IMR-90 (cell line): ENCODE measurements at regions not wholly inside any gene's neighbourhood (a gene's known extent, or its start where the extent isn't known, plus 50 kb on each side); places are given as distances from the start of the nearest gene placed in this dataset.

Experiments
- ATAC-seq: fragments of 200-7000 bp; cut with Tn5 transposase; 2 replicates; pipeline ENCODE4 v1.9.1; 2020; ENCODE audit warnings: low read depth, mild to moderate bottlenecking, moderate library complexity
- BruUV-seq: library from RNA; stranded (reverse); fragments of 400-500 nt; replicated peaks from 2 replicates; lab custom pipeline; 2021; lab: Mats Ljungman, UMichigan
- CTCF ChIA-PET: fragments of 300-600 bp; formaldehyde crosslinking; extraction: SDS; loops from one replicate; lab custom pipeline; 2021; ENCODE audit warnings: antibody characterized with exemption; lab: Yijun Ruan, JAX
- POLR2A ChIA-PET: fragments of 300-600 bp; sonication (Branson Sonifier 250); formaldehyde crosslinking; loops from one replicate; lab custom pipeline; 2022; ENCODE audit warnings: antibody characterized with exemption; ENCODE audit not compliant: unreplicated experiment; lab: Charles Lee
- DNase-seq: peaks from one replicate; pipeline ENCODE4 v3.0.0; 2013
- H2AFZ ChIP-seq: replicated peaks from 2 replicates; pipeline ENCODE3; 2013; ENCODE audit warnings: low read length, mild to moderate bottlenecking; ENCODE audit not compliant: poor library complexity
- H2AK5ac ChIP-seq: 2 replicates; pipeline ENCODE4 v1.6.1; 2013; ENCODE audit warnings: low read depth, low read length, inconsistent platforms
- H2AK9ac ChIP-seq: replicated peaks from 2 replicates; pipeline ENCODE3; 2013; ENCODE audit warnings: mild to moderate bottlenecking, low read depth, low read length, moderate library complexity; ENCODE audit not compliant: poor library complexity
- H2BK120ac ChIP-seq: 2 replicates; pipeline ENCODE4 v1.6.1; 2013; ENCODE audit warnings: low read depth, low read length, inconsistent platforms
- H2BK15ac ChIP-seq: 3 replicates; pipeline ENCODE4 v1.6.1; 2013; ENCODE audit warnings: low read depth, low read length, inconsistent platforms
- H2BK20ac ChIP-seq: 2 replicates; pipeline ENCODE4 v1.6.1; 2013; ENCODE audit warnings: low read depth, mild to moderate bottlenecking, inconsistent platforms, low read length, moderate library complexity
- H2BK5ac ChIP-seq: 2 replicates; pipeline ENCODE4 v1.6.1; 2013; ENCODE audit warnings: mild to moderate bottlenecking, low read depth, low read length, inconsistent platforms; ENCODE audit not compliant: poor library complexity, severe bottlenecking
- H3K14ac ChIP-seq: replicated peaks from 2 replicates; pipeline ENCODE4 v1.6.1; 2013; ENCODE audit warnings: low read depth, low read length, inconsistent platforms
- H3K18ac ChIP-seq: 2 replicates; pipeline ENCODE4 v1.6.1; 2013; ENCODE audit warnings: low read depth, low read length, control low read depth
- H3K23ac ChIP-seq: 2 replicates; pipeline ENCODE4 v1.6.1; 2013; ENCODE audit warnings: low read depth, low read length, inconsistent platforms
- H3K27ac ChIP-seq: 2 replicates; pipeline ENCODE4 v1.5.1; 2013; ENCODE audit warnings: mild to moderate bottlenecking, control low read depth, low read length; ENCODE audit not compliant: insufficient read depth
- H3K27me3 ChIP-seq: 2 replicates; pipeline ENCODE4 v1.6.1; 2013; ENCODE audit warnings: low read length; ENCODE audit not compliant: control insufficient read depth, insufficient read depth
- H3K36me3 ChIP-seq: 2 replicates; pipeline ENCODE4 v1.6.1; 2013; ENCODE audit warnings: low read length, mixed read lengths; ENCODE audit not compliant: control insufficient read depth, insufficient read depth
- H3K4ac ChIP-seq: 2 replicates; pipeline ENCODE4 v1.6.1; 2013; ENCODE audit warnings: low read depth, low read length, inconsistent platforms
- H3K4me1 ChIP-seq: 2 replicates; pipeline ENCODE4 v1.6.1; 2013; ENCODE audit warnings: low read length, mixed read lengths; ENCODE audit not compliant: control insufficient read depth, insufficient read depth
- H3K4me2 ChIP-seq: 2 replicates; pipeline ENCODE4 v1.6.1; 2013; ENCODE audit warnings: low read depth, mild to moderate bottlenecking, control low read depth, low read length, moderate library complexity
- H3K4me3 ChIP-seq: 2 replicates; pipeline ENCODE4 v1.5.1; 2013; ENCODE audit warnings: low read depth, mild to moderate bottlenecking, control low read depth, low read length, moderate library complexity; ENCODE audit not compliant: insufficient read depth
- H3K56ac ChIP-seq: 2 replicates; pipeline ENCODE4 v1.6.1; 2013; ENCODE audit warnings: low read length, inconsistent platforms; ENCODE audit not compliant: insufficient read depth; ENCODE audit errors: extremely low read depth
- H3K79me1 ChIP-seq, 2 experiments: 2 replicates each; pipeline ENCODE4 v1.6.1; 2013; ENCODE audit warnings: low read length in 2 of 2, inconsistent platforms in 1 of 2, low read depth in 1 of 2
- H3K9ac ChIP-seq: 2 replicates; pipeline ENCODE4 v1.6.1; 2013; ENCODE audit warnings: low read depth, low read length, control low read depth
- H3K9me1 ChIP-seq: 2 replicates; pipeline ENCODE4 v1.6.1; 2013; ENCODE audit warnings: low read length, inconsistent platforms; ENCODE audit not compliant: insufficient read depth
- H3K9me3 ChIP-seq: 2 replicates; pipeline ENCODE4 v1.6.1; 2013; ENCODE audit warnings: low read length; ENCODE audit not compliant: control insufficient read depth, insufficient read depth
- H4K20me1 ChIP-seq: 2 replicates; pipeline ENCODE4 v1.6.1; 2013; ENCODE audit warnings: low read length, inconsistent platforms; ENCODE audit not compliant: insufficient read depth
- H4K5ac ChIP-seq: 2 replicates; pipeline ENCODE4 v1.6.1; 2013; ENCODE audit warnings: mild to moderate bottlenecking, low read depth, low read length, control low read depth
- H4K8ac ChIP-seq, 2 experiments: 2 replicates each; pipeline ENCODE4 v1.6.1; 2013; ENCODE audit warnings: low read depth in 2 of 2, low read length in 2 of 2, control low read depth in 1 of 2, inconsistent platforms in 1 of 2
- H4K91ac ChIP-seq: 2 replicates; pipeline ENCODE4 v1.6.1; 2013; ENCODE audit warnings: low read depth, low read length, inconsistent platforms; ENCODE audit not compliant: insufficient read depth
- BHLHE40 ChIP-seq: fragments of 150-350 bp; IDR thresholded peaks from 2 replicates; pipeline ENCODE4 v1.6.1; 2016; ENCODE audit warnings: mild to moderate bottlenecking, low read depth, low read length
- CEBPB ChIP-seq: IDR thresholded peaks from 2 replicates; pipeline ENCODE4 v1.6.1; 2012; ENCODE audit warnings: low read depth, low read length, improper control_type of control experiment
- CHD1 ChIP-seq: IDR thresholded peaks from 2 replicates; pipeline ENCODE4 v1.6.1; 2012; ENCODE audit warnings: low read depth, low read length, improper control_type of control experiment
- FOS ChIP-seq: fragments of 150-350 bp; IDR thresholded peaks from 2 replicates; pipeline ENCODE4 v1.6.1; 2016; ENCODE audit warnings: low read depth, low read length
- MAFK ChIP-seq: IDR thresholded peaks from 2 replicates; pipeline ENCODE4 v1.6.1; 2012; ENCODE audit warnings: low read depth, low read length, improper control_type of control experiment
- MAZ ChIP-seq: IDR thresholded peaks from 2 replicates; pipeline ENCODE4 v1.6.1; 2012; ENCODE audit warnings: low read depth, mild to moderate bottlenecking, low read length, improper control_type of control experiment, moderate library complexity, borderline replicate concordance
- MXI1 ChIP-seq: IDR thresholded peaks from 2 replicates; pipeline ENCODE4 v1.6.1; 2012; ENCODE audit warnings: low read depth, mild to moderate bottlenecking, low read length, moderate library complexity, borderline replicate concordance
- NFE2L2 ChIP-seq: fragments of 150-350 bp; IDR thresholded peaks from 2 replicates; pipeline ENCODE4 v1.6.1; 2016; ENCODE audit warnings: low read depth, mild to moderate bottlenecking, low read length
- POLR2A ChIP-seq: IDR thresholded peaks from 2 replicates; pipeline ENCODE4 v1.6.1; 2012; ENCODE audit warnings: mild to moderate bottlenecking, low read depth, low read length
- RAD21 ChIP-seq: IDR thresholded peaks from 2 replicates; pipeline ENCODE4 v1.6.1; 2012; ENCODE audit warnings: low read length, improper control_type of control experiment
- RCOR1 ChIP-seq: IDR thresholded peaks from 2 replicates; pipeline ENCODE4 v1.6.1; 2012; ENCODE audit warnings: mild to moderate bottlenecking, low read length, improper control_type of control experiment; ENCODE audit not compliant: insufficient replicate concordance
- RFX5 ChIP-seq: IDR thresholded peaks from 2 replicates; pipeline ENCODE4 v1.8.0; 2012; ENCODE audit warnings: low read depth, mild to moderate bottlenecking, low read length, moderate library complexity
- SMC3 ChIP-seq: fragments of 150-350 bp; IDR thresholded peaks from 2 replicates; pipeline ENCODE4 v1.6.1; 2016; ENCODE audit warnings: low read depth, mild to moderate bottlenecking, antibody characterized with exemption, low read length, moderate library complexity
- WGBS, 2 experiments: methylation state at CpG; one replicate each; pipeline versions ENCODE4 v1.1.5 to v1.1.7; 2013; ENCODE audit warnings: missing lambda C conversion rate in 2 of 2; ENCODE audit not compliant: insufficient read length in 1 of 2; ENCODE audit errors: extremely low coverage in 2 of 2; 5-methylcytosine and 5-hydroxymethylcytosine counted together
- dilution Hi-C: fragments of 300-500 bp; cut with HindIII; formaldehyde crosslinking; loops from one replicate; pipeline ENCODE4 v1.14.3; 2018; ENCODE audit warnings: low sequenced_read_pairs; ENCODE audit not compliant: unreplicated experiment
- in situ Hi-C: fragments of 300-500 bp; cut with MboI; formaldehyde crosslinking; loops from 3 replicates; pipeline ENCODE4 v1.14.3; 2019; ENCODE audit warnings: low sequenced_read_pairs, inconsistent platforms, mixed read lengths
- intact Hi-C: fragments of 100-400 bp; cut with micrococcal nuclease; formaldehyde crosslinking; loops from 2 replicates; pipeline ENCODE4 v1.10.0; 2022
- TF ChIP-seq, protein P1 (sequence below): fragments of 150-350 bp; IDR thresholded peaks from 2 replicates; pipeline ENCODE4 v1.6.1; 2017; ENCODE audit warnings: mild to moderate bottlenecking, antibody characterized with exemption, low read length, low read depth
- TF ChIP-seq, protein P2 (sequence below): fragments of 150-350 bp; IDR thresholded peaks from 2 replicates; pipeline ENCODE4 v1.6.1; 2016; ENCODE audit warnings: low read depth, mild to moderate bottlenecking, low read length, moderate library complexity, borderline replicate concordance
- TF ChIP-seq, protein P3 (sequence below): conservative IDR thresholded peaks from 2 replicates; pipeline ENCODE4 v1.5.1; 2012; ENCODE audit warnings: mild to moderate bottlenecking, low read depth, low read length, improper control_type of control experiment

DNA sequence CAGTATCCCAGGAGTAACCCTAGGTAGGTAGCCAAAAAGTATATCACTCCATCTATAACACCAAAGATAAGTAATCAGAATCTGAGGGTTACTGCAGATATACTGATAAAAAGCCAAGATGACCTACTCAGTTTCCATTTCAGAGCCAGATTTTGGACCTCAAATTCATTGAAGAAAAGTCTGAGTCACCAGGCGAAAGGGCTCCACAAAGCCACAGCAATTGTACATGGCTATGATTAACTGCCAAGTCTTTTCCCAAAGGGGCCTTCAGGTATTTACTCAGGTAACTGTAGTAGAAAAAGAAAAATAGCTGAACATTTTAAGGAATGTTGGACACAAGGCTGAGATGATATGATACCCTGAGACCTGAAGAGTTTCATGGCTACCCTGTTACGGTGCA, 75.6 kb upstream of the KCNH7 start:
- Histone ChIP-seq H3K4me1 (no peaks in the 10 kb centered on the region), H3K9me3 (peaks cover 19% of the 10 kb centered on the region), H3K27me3 (no peaks in the 10 kb centered on the region), H2AK9ac (no peak overlapping the region), H4K20me1 (no peaks in the 10 kb centered on the region), H3K4me3 (no peak overlapping the region), H3K18ac (no peak overlapping the region), H3K56ac (no peak overlapping the region), H3K9ac (no peak overlapping the region), H2BK5ac (no peak overlapping the region), H3K27ac (no peak overlapping the region), H2AFZ (no peak overlapping the region), H3K79me1 (no peaks in the 10 kb centered on the region), H3K4ac (no peak overlapping the region), H3K14ac (no peak overlapping the region), H2BK120ac (no peak overlapping the region), H3K23ac (no peak overlapping the region), H2AK5ac (no peak overlapping the region), H3K4me2 (no peak overlapping the region), H4K91ac (no peak overlapping the region), H3K9me1 (no peaks in the 10 kb centered on the region), H3K36me3 (no peaks in the 10 kb centered on the region), H4K5ac (no peak overlapping the region), H2BK20ac (no peak overlapping the region), H4K8ac (no peak overlapping the region), H2BK15ac (no peak overlapping the region)
- no peak for DNase-seq
- no peak for TF ChIP-seq MAFK
- no peak for TF ChIP-seq MXI1
- no peak for TF ChIP-seq MAZ
- TF ChIP-seq, protein P1, sequence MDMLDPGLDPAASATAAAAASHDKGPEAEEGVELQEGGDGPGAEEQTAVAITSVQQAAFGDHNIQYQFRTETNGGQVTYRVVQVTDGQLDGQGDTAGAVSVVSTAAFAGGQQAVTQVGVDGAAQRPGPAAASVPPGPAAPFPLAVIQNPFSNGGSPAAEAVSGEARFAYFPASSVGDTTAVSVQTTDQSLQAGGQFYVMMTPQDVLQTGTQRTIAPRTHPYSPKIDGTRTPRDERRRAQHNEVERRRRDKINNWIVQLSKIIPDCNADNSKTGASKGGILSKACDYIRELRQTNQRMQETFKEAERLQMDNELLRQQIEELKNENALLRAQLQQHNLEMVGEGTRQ: no peak
- no peak for TF ChIP-seq POLR2A
- TF ChIP-seq FOS: no peak
- TF ChIP-seq NFE2L2: no peak
- no peak for TF ChIP-seq BHLHE40
- no peak for TF ChIP-seq CHD1
- no peak for TF ChIP-seq RFX5
- TF ChIP-seq, protein P2, sequence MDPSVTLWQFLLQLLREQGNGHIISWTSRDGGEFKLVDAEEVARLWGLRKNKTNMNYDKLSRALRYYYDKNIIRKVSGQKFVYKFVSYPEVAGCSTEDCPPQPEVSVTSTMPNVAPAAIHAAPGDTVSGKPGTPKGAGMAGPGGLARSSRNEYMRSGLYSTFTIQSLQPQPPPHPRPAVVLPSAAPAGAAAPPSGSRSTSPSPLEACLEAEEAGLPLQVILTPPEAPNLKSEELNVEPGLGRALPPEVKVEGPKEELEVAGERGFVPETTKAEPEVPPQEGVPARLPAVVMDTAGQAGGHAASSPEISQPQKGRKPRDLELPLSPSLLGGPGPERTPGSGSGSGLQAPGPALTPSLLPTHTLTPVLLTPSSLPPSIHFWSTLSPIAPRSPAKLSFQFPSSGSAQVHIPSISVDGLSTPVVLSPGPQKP: no peak
- no peak for TF ChIP-seq SMC3
- no peak for TF ChIP-seq RCOR1
- TF ChIP-seq, protein P3, sequence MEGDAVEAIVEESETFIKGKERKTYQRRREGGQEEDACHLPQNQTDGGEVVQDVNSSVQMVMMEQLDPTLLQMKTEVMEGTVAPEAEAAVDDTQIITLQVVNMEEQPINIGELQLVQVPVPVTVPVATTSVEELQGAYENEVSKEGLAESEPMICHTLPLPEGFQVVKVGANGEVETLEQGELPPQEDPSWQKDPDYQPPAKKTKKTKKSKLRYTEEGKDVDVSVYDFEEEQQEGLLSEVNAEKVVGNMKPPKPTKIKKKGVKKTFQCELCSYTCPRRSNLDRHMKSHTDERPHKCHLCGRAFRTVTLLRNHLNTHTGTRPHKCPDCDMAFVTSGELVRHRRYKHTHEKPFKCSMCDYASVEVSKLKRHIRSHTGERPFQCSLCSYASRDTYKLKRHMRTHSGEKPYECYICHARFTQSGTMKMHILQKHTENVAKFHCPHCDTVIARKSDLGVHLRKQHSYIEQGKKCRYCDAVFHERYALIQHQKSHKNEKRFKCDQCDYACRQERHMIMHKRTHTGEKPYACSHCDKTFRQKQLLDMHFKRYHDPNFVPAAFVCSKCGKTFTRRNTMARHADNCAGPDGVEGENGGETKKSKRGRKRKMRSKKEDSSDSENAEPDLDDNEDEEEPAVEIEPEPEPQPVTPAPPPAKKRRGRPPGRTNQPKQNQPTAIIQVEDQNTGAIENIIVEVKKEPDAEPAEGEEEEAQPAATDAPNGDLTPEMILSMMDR: no peak
- TF ChIP-seq RAD21: no peak
- no peak for TF ChIP-seq CEBPB
- ChIA-PET POLR2A (no interaction called here), CTCF (no interaction called here)
- no peak for ATAC-seq
- in situ Hi-C loops (no loop called here), dilution Hi-C loops (no loop called here), intact Hi-C loops (no loop called here)
- BruUV-seq: no TSS peak
- WGBS, 2 experiments: no CpG with 5 or more reads among the region's 2 CpGs
